H1 (cell line): ENCODE measurements at regions not wholly inside any gene's neighbourhood (a gene's known extent, or its start where the extent isn't known, plus 50 kb on each side); places are given as distances from the start of the nearest gene placed in this dataset.

Experiments
- CTCF ChIA-PET: fragments of 300-600 bp; sonication (Branson Sonifier 250); formaldehyde crosslinking; loops from one replicate; lab custom pipeline; 2021; ENCODE audit not compliant: partially characterized antibody; lab: Charles Lee
- POLR2A ChIA-PET: fragments of 300-600 bp; sonication (Branson Sonifier 250); formaldehyde crosslinking; loops from one replicate; lab custom pipeline; 2021; ENCODE audit warnings: inconsistent platforms; ENCODE audit not compliant: partially characterized antibody; lab: Charles Lee
- DNase-seq, 2 experiments: peaks; one replicate each; pipeline versions ENCODE4 v3.0.0 to v3.0.0-alpha.2; 2010 to 2022; ENCODE audit warnings: low spot score in 2 of 2, low read depth in 1 of 2, mixed read lengths in 1 of 2
- FAIRE-seq: peaks from 2 replicates; lab custom pipeline; 2011; peaks lifted over from hg19 to GRCh38; lab: Jason Lieb, UNC
- H2AFZ ChIP-seq: 2 replicates; pipeline ENCODE4 v1.8.1; 2012; ENCODE audit warnings: low read length, inconsistent platforms
- H2AK5ac ChIP-seq: 2 replicates; pipeline ENCODE4 v1.6.1; 2013; ENCODE audit warnings: low read depth, low read length
- H2BK120ac ChIP-seq: replicated peaks from 2 replicates; pipeline ENCODE3; 2013; ENCODE audit warnings: low read depth, low read length, inconsistent platforms
- H2BK12ac ChIP-seq: 2 replicates; pipeline ENCODE4 v1.6.1; 2013; ENCODE audit warnings: low read depth, low read length
- H2BK15ac ChIP-seq: 2 replicates; pipeline ENCODE4 v1.6.1; 2013; ENCODE audit warnings: low read length
- H2BK20ac ChIP-seq: 2 replicates; pipeline ENCODE4 v1.6.1; 2013; ENCODE audit warnings: low read length
- H2BK5ac ChIP-seq: 2 replicates; pipeline ENCODE4 v1.6.1; 2013; ENCODE audit warnings: low read depth, low read length
- H3K14ac ChIP-seq: 2 replicates; pipeline ENCODE4 v1.6.1; 2013; ENCODE audit warnings: inconsistent platforms; ENCODE audit not compliant: insufficient read length
- H3K18ac ChIP-seq: 2 replicates; pipeline ENCODE4 v1.6.1; 2013; ENCODE audit warnings: low read length; ENCODE audit errors: extremely low read depth
- H3K23ac ChIP-seq: 2 replicates; pipeline ENCODE4 v1.6.1; 2013; ENCODE audit warnings: inconsistent platforms; ENCODE audit not compliant: insufficient read length
- H3K23me2 ChIP-seq: 2 replicates; pipeline ENCODE4 v1.6.1; 2013; ENCODE audit warnings: low read depth, low read length
- H3K27ac ChIP-seq: 2 replicates; pipeline ENCODE4 v1.6.1; 2011; ENCODE audit warnings: low read depth, low read length, inconsistent platforms
- H3K27me3 ChIP-seq, 4 experiments: replicated peaks in 1 of 4; 1 replicate in 1 of 4; 2 replicates in 3 of 4; pipeline versions ENCODE4 v1.6.1 to v1.8.1; 2011 to 2013; ENCODE audit warnings: low read length in 3 of 4, mild to moderate bottlenecking in 3 of 4, inconsistent platforms in 2 of 4, mixed read lengths in 2 of 4, moderate library complexity in 1 of 4; ENCODE audit not compliant: control insufficient read depth in 3 of 4, insufficient read depth in 3 of 4; ENCODE audit errors: extremely low read depth in 1 of 4
- H3K36me3 ChIP-seq, 4 experiments: 2 replicates each; pipeline versions ENCODE4 v1.6.1 to v1.8.1; 2011 to 2013; ENCODE audit warnings: mild to moderate bottlenecking in 4 of 4, low read length in 3 of 4, moderate library complexity in 2 of 4, control low read depth in 1 of 4, inconsistent platforms in 1 of 4; ENCODE audit not compliant: insufficient read depth in 4 of 4, control insufficient read depth in 2 of 4
- H3K4ac ChIP-seq: replicated peaks from 2 replicates; pipeline ENCODE3; 2013; ENCODE audit warnings: low read length, low read depth, mixed read lengths, inconsistent platforms; ENCODE audit not compliant: insufficient read length
- H3K4me1 ChIP-seq, 4 experiments: replicated peaks in 1 of 4; 1 replicate in 1 of 4; 2 replicates in 3 of 4; pipeline versions ENCODE4 v1.6.1 to v1.8.1; 2011 to 2013; ENCODE audit warnings: low read length in 3 of 4, inconsistent platforms in 2 of 4, mixed read lengths in 1 of 4; ENCODE audit not compliant: insufficient read depth in 4 of 4, control insufficient read depth in 3 of 4
- H3K4me2 ChIP-seq, 2 experiments: 2 replicates each; pipeline versions ENCODE4 v1.6.1 to v1.8.1; 2011 to 2013; ENCODE audit warnings: low read depth in 2 of 2, low read length in 2 of 2, control low read depth in 1 of 2, inconsistent platforms in 1 of 2, mild to moderate bottlenecking in 1 of 2; ENCODE audit not compliant: insufficient read depth in 1 of 2
- H3K4me3 ChIP-seq, 4 experiments: fragments of 200-600, 300-600 bp in 1 of 4; sonication (generic), shearing (Covaris generic), sonication (Bioruptor Twin) in 1 of 4; 2 replicates each; pipeline versions ENCODE4 v1.5.1 to v1.8.1; 2011 to 2016; ENCODE audit warnings: low read length in 4 of 4, low read depth in 3 of 4, control low read depth in 2 of 4, inconsistent platforms in 2 of 4, mild to moderate bottlenecking in 2 of 4, mixed read lengths in 1 of 4, moderate library complexity in 1 of 4; ENCODE audit not compliant: insufficient read depth in 2 of 4; ENCODE audit errors: extremely low read depth in 1 of 4
- H3K56ac ChIP-seq: replicated peaks from 2 replicates; pipeline ENCODE3; 2013; ENCODE audit warnings: low read depth, mild to moderate bottlenecking, mixed read lengths, low read length, inconsistent platforms; ENCODE audit not compliant: insufficient read length
- H3K79me1 ChIP-seq: 2 replicates; pipeline ENCODE4 v1.6.1; 2013; ENCODE audit warnings: low read depth, low read length, control low read depth
- H3K79me2 ChIP-seq, 2 experiments: 2 replicates each; pipeline versions ENCODE4 v1.6.1 to v1.8.1; 2012 to 2013; ENCODE audit warnings: low read length in 2 of 2, mild to moderate bottlenecking in 2 of 2, inconsistent platforms in 1 of 2; ENCODE audit not compliant: insufficient read depth in 2 of 2, control insufficient read depth in 1 of 2
- H3K9ac ChIP-seq, 4 experiments: replicated peaks in 1 of 4; 1 replicate in 1 of 4; 2 replicates in 3 of 4; pipeline versions ENCODE4 v1.6.1 to v1.8.1; 2011 to 2013; ENCODE audit warnings: low read depth in 3 of 4, low read length in 3 of 4, control low read depth in 2 of 4, mild to moderate bottlenecking in 2 of 4, moderate library complexity in 2 of 4, inconsistent platforms in 1 of 4; ENCODE audit errors: extremely low read depth in 1 of 4
- H3K9me3 ChIP-seq, 2 experiments: 2 replicates each; pipeline versions ENCODE4 v1.6.1 to v1.8.1; 2012 to 2013; ENCODE audit warnings: mild to moderate bottlenecking in 2 of 2, moderate library complexity in 2 of 2, control low read depth in 1 of 2, inconsistent platforms in 1 of 2, low read depth in 1 of 2, low read length in 1 of 2, mixed read lengths in 1 of 2; ENCODE audit not compliant: insufficient read depth in 2 of 2
- H4K20me1 ChIP-seq, 2 experiments: replicated peaks in 1 of 2; 2 replicates each; pipeline versions ENCODE3 to v1.8.1; 2011 to 2013; ENCODE audit warnings: inconsistent platforms in 2 of 2, low read length in 2 of 2, mild to moderate bottlenecking in 1 of 2; ENCODE audit not compliant: insufficient read depth in 2 of 2, control insufficient read depth in 1 of 2
- H4K5ac ChIP-seq: 2 replicates; pipeline ENCODE4 v1.6.1; 2013; ENCODE audit warnings: low read length, low read depth, mixed read lengths, inconsistent platforms; ENCODE audit not compliant: insufficient read length
- H4K8ac ChIP-seq: 2 replicates; pipeline ENCODE4 v1.8.0; 2013; ENCODE audit warnings: mild to moderate bottlenecking, moderate library complexity, low read length, inconsistent platforms; ENCODE audit not compliant: insufficient read depth; ENCODE audit errors: extremely low read depth
- H4K91ac ChIP-seq: replicated peaks from 2 replicates; pipeline ENCODE3; 2013; ENCODE audit warnings: low read length, mixed read lengths, inconsistent platforms; ENCODE audit not compliant: insufficient read length
- BACH1 ChIP-seq: IDR thresholded peaks from 2 replicates; pipeline ENCODE4 v1.6.1; 2012; ENCODE audit warnings: low read length, improper control_type of control experiment
- CBX5 ChIP-seq: fragments of 300-800, 300-1000 bp; sonication (generic); IDR thresholded peaks from 2 replicates; pipeline ENCODE4 v1.7.1; 2016; ENCODE audit warnings: antibody characterized with exemption, low read length, low read depth
- CREB1 ChIP-seq: IDR thresholded peaks from 2 replicates; pipeline ENCODE4 v1.6.1; 2012; ENCODE audit warnings: inconsistent platforms
- CTBP2 ChIP-seq: IDR thresholded peaks from 2 replicates; pipeline ENCODE4 v1.7.0; 2011; ENCODE audit warnings: borderline replicate concordance, mild to moderate bottlenecking, moderate library complexity, mixed read lengths, low read length; ENCODE audit not compliant: insufficient read depth, insufficient read length
- E2F6 ChIP-seq: IDR thresholded peaks from 2 replicates; pipeline ENCODE4 v1.6.1; 2012; ENCODE audit warnings: inconsistent platforms
- GTF2F1 ChIP-seq: IDR thresholded peaks from 2 replicates; pipeline ENCODE4 v1.6.1; 2012; ENCODE audit warnings: low read depth, low read length, improper control_type of control experiment, borderline replicate concordance
- KDM1A ChIP-seq: fragments of 200-600, 300-600 bp; sonication (generic); IDR thresholded peaks from 2 replicates; pipeline ENCODE4 v1.7.1; 2016; ENCODE audit warnings: mild to moderate bottlenecking, low read length, borderline replicate concordance
- KDM4A ChIP-seq: IDR thresholded peaks from one replicate; pipeline ENCODE4 v1.7.1; 2012; ENCODE audit warnings: low read depth, mild to moderate bottlenecking, moderate library complexity, low read length, inconsistent platforms; ENCODE audit not compliant: severe bottlenecking
- POLR2AphosphoS5 ChIP-seq: IDR thresholded peaks from 2 replicates; pipeline ENCODE4 v1.6.1; 2011; ENCODE audit warnings: low read depth, low read length
- RAD21 ChIP-seq, 2 experiments: IDR thresholded peaks in 1 of 2; conservative IDR thresholded peaks in 1 of 2; 2 replicates each; pipeline ENCODE4 v1.6.1; 2011; ENCODE audit warnings: low read depth in 2 of 2, low read length in 2 of 2, improper control_type of control experiment in 1 of 2, inconsistent platforms in 1 of 2, mild to moderate bottlenecking in 1 of 2, moderate library complexity in 1 of 2
- SIN3A ChIP-seq, 2 experiments: IDR thresholded peaks in 1 of 2; conservative IDR thresholded peaks in 1 of 2; 2 replicates each; pipeline ENCODE4 v1.6.1; 2011 to 2012; ENCODE audit warnings: low read length in 2 of 2, improper control_type of control experiment in 1 of 2, low read depth in 1 of 2, mild to moderate bottlenecking in 1 of 2
- SIX5 ChIP-seq: IDR thresholded peaks from 2 replicates; pipeline ENCODE4 v1.6.1; 2011; ENCODE audit warnings: mild to moderate bottlenecking, low read depth, low read length
- WGBS, 2 experiments: shearing (Covaris generic) in 1 of 2; methylation state at CpG; one replicate each; pipeline versions ENCODE4 v1.1.6 to v1.1.7; 2013 to 2015; ENCODE audit warnings: low lambda C conversion rate in 2 of 2, mixed read lengths in 2 of 2, inconsistent platforms in 1 of 2, low coverage in 1 of 2, missing lambda C conversion rate in 1 of 2; ENCODE audit not compliant: insufficient replicate concordance in 2 of 2, insufficient coverage in 1 of 2, insufficient read length in 1 of 2; ENCODE audit errors: extremely low coverage in 1 of 2, missing lambda C conversion rate in 1 of 2; 5-methylcytosine and 5-hydroxymethylcytosine counted together

- Histone ChIP-seq H3K4me2 (no peak overlapping the region), H3K79me2 (no peaks in the 10 kb centered on the region), H3K4ac (no peak overlapping the region), H2BK5ac (no peak overlapping the region), H2BK15ac (no peak overlapping the region), H3K18ac (no peak overlapping the region), H3K9me3 (no peaks in the 10 kb centered on the region), H2BK12ac (no peak overlapping the region), H3K4me1 (peaks cover 0 to 5% (median 2%) of the 10 kb centered on the region in 4 experiments; a peak in 4 of 7 replicates), H3K9ac (no peak overlapping the region), H3K23me2 (no peaks in the 10 kb centered on the region), H3K4me3 (no peak overlapping the region), H2BK20ac (no peak overlapping the region), H3K56ac (no peak overlapping the region), H3K27ac (no peak overlapping the region), H2AK5ac (no peak overlapping the region), H3K79me1 (no peaks in the 10 kb centered on the region), H3K27me3 (no peaks in the 10 kb centered on the region), H4K8ac (no peak overlapping the region), H4K91ac (no peak overlapping the region), H3K14ac (no peak overlapping the region), H3K36me3 (no peaks in the 10 kb centered on the region), H4K5ac (no peak overlapping the region), H2AFZ (no peak overlapping the region), H3K23ac (no peak overlapping the region), H2BK120ac (no peak overlapping the region), H4K20me1 (no peaks in the 10 kb centered on the region)
- FAIRE-seq (no peak), DNase-seq (no peak)
- CTCF ChIA-PET: interaction anchor here (0.6 to 1.5 kb wide), 4 partner anchors 13 to 905 kb away, joined by 3 to 5 read pairs (median 3); no protein-coding TSS in a partner anchor
- WGBS, 2 experiments: 90% methylated on average over 5 of the region's 5 CpGs; no CpG with 5 or more reads in 1 of the 2 experiments
- POLR2A ChIA-PET: no interaction called here
- TF ChIP-seq SIN3A (conservative IDR thresholded peaks at IDR 0.05 in 1 of 2, IDR thresholded peaks at IDR 0.05 in 1 of 2; ENCODE audit: low read depth in 1 of 2, low read length in 2 of 2) (no peak), SIX5 (no peak), CBX5 (no peak), E2F6 (no peak), BACH1 (no peak), GTF2F1 (no peak), RAD21 (IDR thresholded peaks at IDR 0.05 in 1 of 2, conservative IDR thresholded peaks at IDR 0.05 in 1 of 2; ENCODE audit: low read depth in 2 of 2, low read length in 2 of 2) (no peak), KDM4A (no peak), POLR2AphosphoS5 (no peak), CTBP2 (no peak), KDM1A (no peak), CREB1 (no peak)
Measured at GRCh38 chr3:187947927-187948682, 202.8 kb upstream of the BCL6 start.
